Activated CD4-positive, alpha-beta T cell treated with anti-CD3 and anti-CD28 coated beads for 1 hour (primary cell): ENCODE measurements at regions not wholly inside any gene's neighbourhood (a gene's known extent, or its start where the extent isn't known, plus 50 kb on each side); places are given as distances from the start of the nearest gene placed in this dataset.

ENCODE experiments used
- DNase-seq: peaks from one replicate; pipeline ENCODE4 v3.0.0-alpha.2; 2020

- DNase-seq: no peak
Measured at GRCh38 chr18:77669331-77669730, 419.7 kb downstream of the GALR1 start.

GRCh38 chr18:77671456-77672167 lies 422.0 kb downstream of the GALR1 start:
- no peak for DNase-seq

- no peak for DNase-seq
Measured at GRCh38 chr18:77676910-77677309, 427.3 kb downstream of the GALR1 start.

- DNase-seq: no peak
Measured at GRCh38 chr18:77677536-77677935, 427.9 kb downstream of the GALR1 start.

- no peak for DNase-seq
Measured at GRCh38 chr18:77679869-77680268, 430.2 kb downstream of the GALR1 start.

- DNase-seq: no peak
Measured at GRCh38 chr18:77700051-77700450, 450.4 kb downstream of the GALR1 start.

- no peak for DNase-seq
Measured at GRCh38 chr18:77701977-77702376, 452.3 kb downstream of the GALR1 start.

- no peak for DNase-seq
Measured at GRCh38 chr18:77702686-77703085, 453.0 kb downstream of the GALR1 start.

- no peak for DNase-seq
Measured at GRCh38 chr18:77705301-77705700, 455.7 kb downstream of the GALR1 start.

GRCh38 chr18:77708826-77709506 lies 459.3 kb downstream of the GALR1 start:
- DNase-seq: no peak

GRCh38 chr18:77711096-77711495 lies 461.4 kb downstream of the GALR1 start:
- DNase-seq: no peak

- no peak for DNase-seq
Measured at GRCh38 chr18:77714716-77715115, 465.1 kb downstream of the GALR1 start.

- no peak for DNase-seq
Measured at GRCh38 chr18:77716282-77716681, 466.6 kb downstream of the GALR1 start.

- no peak for DNase-seq
Measured at GRCh38 chr18:77733292-77733903, 483.8 kb downstream of the GALR1 start.

- DNase-seq: no peak
Measured at GRCh38 chr18:77736842-77737241, 487.2 kb downstream of the GALR1 start.

GRCh38 chr18:77737405-77737804 lies 487.8 kb downstream of the GALR1 start:
- DNase-seq: no peak

GRCh38 chr18:77749089-77749488 lies 499.4 kb downstream of the GALR1 start:
- no peak for DNase-seq

- DNase-seq: no peak
Measured at GRCh38 chr18:77750006-77750405, 500.4 kb downstream of the GALR1 start.

GRCh38 chr18:77754475-77755044 lies 504.9 kb downstream of the GALR1 start:
- no peak for DNase-seq

GRCh38 chr18:77755187-77755586 lies 505.5 kb downstream of the GALR1 start:
- no peak for DNase-seq

GRCh38 chr18:77761332-77761731 lies 511.7 kb downstream of the GALR1 start:
- DNase-seq: no peak

- DNase-seq: no peak
Measured at GRCh38 chr18:77762014-77762413, 512.4 kb downstream of the GALR1 start.

GRCh38 chr18:77762642-77763041 lies 513.0 kb downstream of the GALR1 start:
- DNase-seq: no peak
